Left kidney (tissue), 1 donor: ENCODE measurements at regions not wholly inside any gene's neighbourhood (a gene's known extent, or its start where the extent isn't known, plus 50 kb on each side); places are given as distances from the start of the nearest gene placed in this dataset.
A peak's percentile ranks its signal among the peaks of the same experiment; 100 is the strongest.
"Not testable (repeated sequence)": the region's sequence is repeated elsewhere in the genome, so short reads cannot be mapped to it uniquely, and the experiment has no call there.

ENCODE experiments used
- DNase-seq: peaks from one replicate; pipeline ENCODE4 v3.0.0-alpha.2; 2013

DNA sequence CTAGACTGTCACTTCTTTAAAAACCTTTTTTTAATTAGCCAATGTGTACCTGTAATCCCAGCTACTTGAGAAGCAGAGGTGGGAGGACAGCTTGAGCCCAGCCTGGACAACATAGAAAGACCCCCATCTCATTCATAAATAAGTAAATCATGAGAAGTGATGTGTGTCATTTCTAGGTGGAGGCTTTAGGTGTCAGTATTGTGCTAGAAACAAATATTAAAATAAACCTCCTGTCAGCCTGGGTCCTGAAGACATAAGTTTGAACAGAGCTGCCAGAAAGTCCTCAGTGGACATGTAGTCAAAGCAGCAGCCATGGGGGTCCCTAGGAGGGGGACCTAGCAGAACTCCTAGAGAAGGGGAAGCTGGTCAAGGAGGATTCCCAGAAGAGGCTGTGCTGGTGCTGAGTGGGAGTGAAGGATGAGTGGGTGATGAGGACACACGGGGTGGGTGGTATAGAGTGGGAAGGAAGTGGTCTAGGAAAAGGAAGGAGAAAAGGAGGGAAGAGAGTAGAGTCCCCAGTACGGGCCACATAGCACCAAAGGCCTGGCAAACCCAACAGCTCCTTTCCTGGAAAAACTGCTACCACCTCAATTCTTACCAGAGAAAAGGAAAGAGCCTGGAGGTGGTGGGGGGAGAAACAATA lies 316.6 kb upstream of the NCKAP5 start:
- DNase-seq = no peak

DNA sequence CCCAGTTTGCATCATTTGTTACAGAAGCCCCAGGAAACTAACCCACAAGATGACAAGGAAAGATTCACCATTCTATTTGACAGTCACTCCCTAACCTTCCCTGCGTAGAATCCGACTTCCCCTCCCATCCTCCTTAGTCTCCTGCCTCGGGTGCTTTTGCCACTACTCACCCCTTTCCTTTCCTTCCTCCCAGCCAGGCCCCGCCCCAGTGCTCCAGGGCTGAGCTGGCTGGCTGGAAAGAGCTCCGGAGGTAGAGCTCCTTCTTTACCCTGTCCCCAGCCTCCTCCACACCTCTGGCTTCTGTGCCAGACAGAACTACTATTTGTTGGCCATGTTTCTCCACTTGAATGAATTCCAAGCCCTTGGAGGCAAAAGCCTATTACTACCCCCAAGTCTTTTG lies 317.6 kb upstream of the NCKAP5 start:
- DNase-seq = no peak

DNA sequence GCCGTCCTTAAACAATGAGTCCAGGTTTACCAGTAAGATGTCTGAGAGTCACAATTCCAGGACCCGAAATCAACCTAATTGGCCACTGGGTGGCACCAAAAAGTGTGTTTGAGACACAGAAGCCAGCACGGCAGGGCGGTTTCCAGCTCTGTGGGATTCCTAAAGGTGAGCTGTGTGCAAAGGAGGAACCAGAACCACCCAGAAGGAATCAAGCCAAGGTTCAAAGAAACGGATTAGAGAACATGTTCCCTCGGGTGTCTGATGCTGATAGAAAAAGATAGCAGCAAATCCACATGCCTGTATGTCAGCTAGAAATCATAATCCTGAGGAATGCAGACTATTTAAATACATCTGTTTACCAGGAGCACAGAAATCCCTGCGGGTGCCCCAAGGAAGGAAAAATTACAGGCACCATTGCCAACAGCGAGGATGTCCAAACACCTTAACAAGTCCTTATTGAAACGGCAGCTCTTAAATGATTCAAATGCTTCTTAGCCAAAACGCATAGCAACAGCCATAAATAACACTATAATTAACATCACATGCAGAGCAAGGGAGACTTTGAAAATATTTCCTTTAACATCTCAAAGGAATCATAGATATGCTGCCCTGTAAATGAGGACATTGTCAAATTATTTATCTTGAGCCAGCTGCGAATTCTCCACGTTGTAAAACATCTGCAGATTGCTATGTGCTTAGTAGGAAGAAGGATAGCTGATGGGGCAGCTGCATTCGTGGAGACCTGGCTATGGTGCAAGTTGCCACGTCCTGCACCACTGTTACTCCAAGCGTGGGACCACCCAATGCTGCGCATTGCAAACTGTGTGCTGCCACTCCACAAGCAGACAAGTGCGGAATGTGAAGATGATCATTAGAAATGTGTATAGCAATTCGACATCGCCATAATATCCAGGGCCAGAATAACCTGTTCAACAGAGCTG lies 318.7 kb upstream of the NCKAP5 start:
- DNase-seq = peak; percentile 78

DNA sequence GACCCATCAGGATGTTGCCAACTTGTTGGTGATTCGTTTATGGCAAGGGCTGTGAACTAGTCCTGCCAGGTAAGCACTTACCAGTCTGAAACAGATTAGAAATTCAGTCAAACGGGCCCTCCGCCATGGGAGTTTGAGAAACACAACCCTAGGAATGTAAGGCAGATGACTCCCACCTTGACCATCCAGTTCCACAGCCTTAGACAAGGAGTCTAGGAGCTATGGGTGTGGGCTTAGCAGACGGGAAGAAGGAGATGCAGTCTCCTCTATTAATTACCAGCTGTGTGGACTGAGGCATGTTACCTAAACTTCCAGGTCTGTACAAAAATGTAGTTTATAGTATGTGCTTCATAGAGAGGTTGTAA lies 319.4 kb upstream of the NCKAP5 start:
- no peak for DNase-seq

DNA sequence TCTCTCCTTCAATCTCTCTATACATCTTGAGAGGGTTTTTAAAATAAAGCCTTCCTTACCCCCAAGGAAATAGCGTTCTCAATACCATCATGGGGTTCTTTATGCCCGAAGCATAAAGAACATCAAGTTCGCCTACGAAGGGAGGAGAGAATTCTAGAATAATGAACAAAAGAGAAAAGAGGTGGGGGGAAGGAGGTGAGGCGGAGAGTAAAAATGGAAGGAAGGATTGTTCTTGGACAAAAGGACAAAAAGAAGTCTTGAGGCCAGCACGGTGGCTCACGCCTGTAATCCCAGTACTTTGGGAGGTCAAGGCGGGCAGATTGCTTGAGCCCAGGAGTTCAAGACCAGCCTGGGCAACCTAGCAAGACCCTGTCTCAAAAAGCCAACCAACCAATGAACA lies 319.8 kb upstream of the NCKAP5 start:
- DNase-seq = no peak

DNA sequence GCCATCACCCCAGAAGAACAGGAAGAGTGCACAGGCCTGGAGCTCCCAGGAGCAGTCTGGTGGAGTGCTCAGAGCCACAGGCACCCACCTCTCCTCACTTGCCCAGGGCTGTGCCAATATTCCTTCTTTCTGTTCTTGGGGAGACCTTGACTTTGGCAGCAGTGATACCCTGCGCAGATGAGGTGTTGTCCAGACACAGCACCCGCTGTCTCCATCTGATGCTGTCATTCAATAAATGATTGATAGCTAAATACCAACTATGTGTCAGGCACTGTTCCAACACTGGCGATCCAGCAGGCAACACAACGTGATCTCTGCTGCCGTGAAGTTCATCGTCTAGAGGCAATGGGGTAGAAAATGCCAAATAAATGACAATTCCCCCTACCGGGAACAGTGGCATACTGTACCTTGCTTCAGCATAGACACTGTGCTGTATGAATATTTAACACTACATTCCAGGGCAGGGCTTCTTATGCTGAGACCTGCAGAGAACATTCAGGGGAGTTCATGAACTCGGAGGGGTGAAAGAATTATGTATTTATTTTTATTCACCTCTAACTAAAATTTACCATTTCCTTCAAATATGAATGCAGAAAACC lies 320.5 kb upstream of the NCKAP5 start:
- no peak for DNase-seq

DNA sequence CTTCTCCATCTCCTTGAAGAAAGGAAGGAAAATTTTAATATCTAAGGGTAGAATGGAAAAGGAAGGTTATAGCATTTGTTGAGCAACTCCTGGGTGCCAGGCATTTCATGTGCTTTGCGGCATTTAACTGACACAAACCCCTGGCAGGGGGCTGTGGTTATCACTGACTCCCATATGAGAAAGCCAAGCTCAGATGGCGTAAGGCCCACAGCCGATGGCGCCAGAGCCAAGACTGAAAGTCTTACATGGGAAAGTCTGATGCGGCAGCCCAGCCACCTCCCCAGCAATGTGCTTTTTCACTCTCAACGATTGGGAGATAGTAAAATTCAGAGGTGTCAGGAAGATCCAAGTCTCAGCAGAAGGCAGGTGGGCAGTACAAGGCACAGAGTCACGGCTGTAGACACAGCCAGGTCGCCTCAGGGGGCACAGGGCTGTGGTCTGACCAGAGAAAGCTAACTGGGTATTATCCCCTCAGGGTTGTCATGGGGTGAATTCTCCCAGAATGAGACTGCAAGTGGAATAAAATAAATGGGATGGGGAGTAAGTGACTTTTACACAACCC lies 324.2 kb upstream of the NCKAP5 start:
- DNase-seq = no peak

DNA sequence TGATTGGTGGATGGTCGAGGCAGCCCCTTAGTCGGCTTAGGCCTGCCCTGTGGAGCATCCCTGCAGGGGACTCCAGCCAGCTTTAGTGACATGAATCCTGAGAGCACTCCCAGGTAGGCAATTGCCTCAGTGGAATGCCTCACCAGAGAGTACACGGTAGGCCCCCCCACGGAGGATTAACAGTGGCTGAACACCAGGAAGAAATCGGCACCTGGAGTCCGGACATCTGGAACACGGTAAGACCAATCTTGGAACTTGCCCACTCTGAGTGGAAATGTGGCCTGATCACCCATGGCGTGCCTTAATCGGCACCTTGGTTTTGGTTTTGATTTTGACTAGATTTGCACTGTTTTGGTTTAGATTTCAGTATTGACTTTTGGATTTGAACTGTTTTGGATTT lies 326.2 kb upstream of the NCKAP5 start:
- no peak for DNase-seq

DNA sequence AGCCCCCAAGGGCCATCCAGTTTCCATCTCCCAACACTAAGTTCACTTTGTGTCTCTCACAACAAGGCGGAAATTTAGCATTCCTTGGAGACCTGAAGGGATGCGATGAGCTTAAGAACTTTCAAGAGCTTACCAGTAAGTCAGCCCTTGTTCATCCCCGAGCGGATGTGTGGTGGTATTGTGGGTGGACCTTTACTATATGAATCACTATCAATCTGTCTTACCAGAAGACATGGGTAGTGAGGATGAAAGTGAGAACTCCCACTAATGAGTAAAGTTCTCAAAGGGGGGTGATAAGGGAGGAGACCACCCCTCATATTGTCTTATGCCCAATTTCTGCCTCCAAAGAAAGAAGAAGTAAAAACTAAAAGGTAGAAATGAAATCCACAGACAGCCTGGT lies 329.6 kb upstream of the NCKAP5 start:
- not testable (repeated sequence) for DNase-seq

DNA sequence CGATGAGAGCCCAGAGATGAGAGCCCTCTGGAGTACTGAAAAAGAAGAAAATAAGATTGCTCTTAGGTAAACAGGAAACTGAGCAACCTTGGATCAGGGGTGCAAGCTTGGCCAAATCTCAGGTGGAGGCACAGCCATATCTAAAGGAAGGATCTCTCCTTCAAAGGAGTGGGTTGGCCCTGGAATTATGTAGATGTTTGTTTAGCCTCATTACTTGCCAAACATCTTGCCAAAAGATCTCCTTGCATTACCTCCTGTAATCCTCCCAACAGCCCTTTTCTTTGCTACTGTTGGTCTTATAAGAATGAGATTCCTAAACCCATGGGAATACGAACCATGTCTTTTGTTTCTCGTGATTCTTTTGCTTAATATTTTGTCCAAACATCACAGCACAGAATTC lies 332.6 kb upstream of the NCKAP5 start:
- DNase-seq = no peak

DNA sequence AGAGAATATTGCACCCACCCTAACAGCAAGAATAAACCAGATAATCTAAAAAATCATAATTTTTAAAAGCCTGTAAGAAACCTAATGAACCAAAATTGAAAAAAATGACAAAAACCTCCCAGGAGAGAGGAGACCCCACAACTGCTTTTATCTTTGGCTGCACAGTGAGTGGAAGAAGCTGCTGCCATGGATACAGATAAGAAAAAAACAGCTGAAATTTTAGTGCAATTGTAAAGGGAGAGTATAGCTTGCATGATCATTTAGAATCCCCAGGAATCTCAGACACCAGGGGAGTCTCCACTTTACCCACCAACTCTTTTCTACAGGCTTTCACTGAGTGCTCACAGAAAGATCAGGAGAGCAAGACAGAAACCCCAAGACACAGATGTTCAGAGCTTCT lies 338.1 kb upstream of the NCKAP5 start:
- DNase-seq = no peak

DNA sequence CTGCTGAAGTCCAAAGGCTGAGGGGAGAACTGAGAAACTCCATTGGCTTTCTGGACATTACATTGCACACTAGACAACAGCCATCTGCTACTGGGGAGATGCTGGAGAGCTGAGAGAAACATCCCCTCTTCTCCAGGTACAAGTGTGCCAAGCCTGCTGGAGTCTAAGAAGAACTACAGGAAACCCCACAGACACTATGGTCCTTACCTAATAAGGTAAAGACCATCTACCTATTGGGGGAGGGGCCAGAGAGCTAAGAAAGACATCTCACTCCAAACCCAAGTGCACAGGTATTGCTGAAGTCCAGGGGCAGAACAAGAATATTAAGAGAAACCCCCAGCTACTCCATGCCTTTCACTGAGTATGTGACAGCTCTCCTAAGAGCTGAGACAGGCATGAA lies 338.7 kb upstream of the NCKAP5 start:
- no peak for DNase-seq

DNA sequence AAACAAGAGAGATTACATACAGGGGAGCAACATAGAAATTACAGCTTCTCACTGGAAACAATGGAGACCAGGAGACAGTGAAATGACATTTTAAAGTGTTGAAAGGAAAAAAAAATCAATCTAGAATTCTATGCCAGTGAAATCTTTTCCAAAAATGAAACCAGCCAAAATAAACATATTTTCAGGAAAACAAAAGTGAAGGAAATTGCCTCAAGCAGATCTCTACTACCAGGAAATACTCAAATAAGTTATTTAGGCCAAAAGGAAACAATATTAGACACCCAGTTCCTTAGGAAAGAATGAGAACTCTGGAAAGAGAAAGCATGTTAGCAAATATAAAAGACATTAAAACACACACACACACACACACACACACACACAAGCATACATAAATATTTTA lies 339.9 kb upstream of the NCKAP5 start:
- DNase-seq = no peak

DNA sequence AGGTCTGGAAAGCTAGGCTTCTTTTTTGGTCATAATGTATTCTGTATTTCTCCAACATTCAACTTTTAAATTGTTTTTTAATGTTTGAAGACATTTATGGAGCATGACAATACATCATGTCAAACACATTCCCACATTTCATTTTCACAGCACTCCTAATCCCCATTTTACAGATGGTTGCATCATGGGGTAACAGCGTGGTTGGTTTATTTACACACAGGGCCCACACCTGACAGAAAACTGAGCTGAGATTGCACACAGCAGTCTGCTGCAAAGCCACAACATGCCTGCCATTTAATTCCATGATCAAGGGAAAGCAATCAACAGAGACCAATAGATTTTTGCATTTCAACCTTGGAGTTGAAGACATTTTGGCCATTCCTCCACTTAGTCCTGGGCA lies 335.7 kb upstream of the MGAT5 start:
- no peak for DNase-seq

DNA sequence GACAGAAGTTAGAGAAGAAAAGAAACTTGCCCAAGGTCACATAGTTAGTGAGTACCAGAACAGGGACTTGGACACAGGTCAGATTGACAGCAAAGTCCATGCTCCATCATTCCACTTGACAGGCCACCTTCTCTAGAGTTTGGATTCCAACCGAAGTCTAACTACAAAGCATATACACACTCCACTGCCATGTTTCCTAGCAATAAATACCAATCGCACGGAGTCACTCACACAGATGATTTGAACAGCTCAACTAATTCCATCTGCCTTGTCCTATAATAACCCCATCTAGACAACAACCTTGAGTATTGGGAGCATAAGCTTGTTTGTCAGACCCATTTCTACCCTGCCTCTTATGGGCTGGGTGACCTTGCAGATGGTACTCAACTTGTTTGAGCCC lies 334.6 kb upstream of the MGAT5 start:
- DNase-seq = no peak

DNA sequence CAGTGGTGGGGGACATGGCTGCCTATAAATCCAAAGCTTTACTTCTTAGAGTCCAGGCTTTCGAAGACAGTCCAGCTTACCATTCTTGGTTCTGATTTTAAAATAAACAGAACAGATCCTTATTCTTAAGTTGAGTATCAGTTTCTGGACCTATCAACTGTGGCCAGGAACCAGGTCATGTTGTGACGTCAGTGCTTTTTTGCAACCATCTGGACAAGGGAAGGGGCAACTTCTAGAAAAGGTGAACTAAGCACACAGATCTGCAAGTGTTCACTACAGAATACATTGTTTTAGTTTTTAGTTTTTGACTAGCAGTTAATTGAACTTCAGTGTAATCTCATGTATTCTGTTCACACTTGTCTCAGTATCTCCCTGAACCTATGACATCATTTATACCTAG lies 326.0 kb upstream of the MGAT5 start:
- no peak for DNase-seq

DNA sequence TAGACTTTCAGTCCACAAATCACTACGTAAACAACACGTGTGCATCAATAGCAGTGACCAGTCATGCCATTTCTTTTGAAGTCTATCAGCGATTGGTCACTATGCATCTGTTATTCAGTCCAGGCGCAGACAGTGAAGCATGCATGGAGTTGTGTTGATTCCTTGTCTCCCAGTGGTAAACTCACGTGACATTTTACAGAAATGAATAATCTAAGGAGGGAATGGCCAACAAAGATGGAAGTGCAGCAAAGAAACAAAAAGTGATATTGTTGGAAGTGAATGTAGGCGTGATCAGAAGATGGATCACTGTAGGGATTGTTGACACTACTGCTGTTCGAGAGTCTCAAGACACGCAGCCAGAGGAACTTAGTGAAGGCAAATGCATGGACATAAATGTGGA lies 317.8 kb upstream of the MGAT5 start:
- DNase-seq = no peak

DNA sequence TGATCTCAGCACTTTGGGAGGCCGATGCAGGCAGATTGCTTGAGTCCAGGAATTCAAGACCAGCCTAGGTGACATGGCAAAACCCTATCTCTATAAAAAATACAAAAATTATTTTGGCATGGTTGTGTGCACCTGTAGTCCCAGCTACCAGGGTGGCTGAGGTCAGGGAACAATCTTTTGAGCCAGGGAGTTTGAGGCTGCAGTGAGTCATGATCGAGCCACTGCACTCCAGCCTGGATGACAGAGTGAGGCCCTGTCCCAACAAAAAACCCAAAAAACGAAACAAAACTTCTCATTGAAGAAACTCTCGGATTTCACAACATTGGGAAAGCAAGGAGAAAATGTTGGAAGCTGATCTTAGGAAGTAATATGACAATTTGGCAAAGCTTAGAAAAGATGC lies 317.3 kb upstream of the MGAT5 start:
- DNase-seq = no peak

DNA sequence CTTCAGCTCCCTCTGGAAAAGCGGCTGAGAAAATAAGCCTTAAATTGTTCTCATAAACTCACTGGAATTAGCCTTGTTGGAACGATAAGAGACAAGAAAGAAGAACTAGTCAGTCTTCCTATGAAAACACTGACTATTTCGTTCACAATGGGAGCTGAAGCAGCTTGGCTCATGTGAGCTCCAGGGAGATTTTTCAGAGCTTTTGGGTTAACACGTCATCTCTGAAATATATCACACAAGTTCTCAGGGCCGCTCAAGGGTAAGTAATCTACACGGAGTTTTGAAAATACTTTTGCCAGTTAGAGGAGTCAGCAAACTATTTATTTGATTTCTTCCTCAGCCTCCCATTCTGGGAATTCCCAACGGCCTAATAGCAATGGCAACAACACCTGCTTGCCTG lies 316.2 kb upstream of the MGAT5 start:
- DNase-seq = no peak

DNA sequence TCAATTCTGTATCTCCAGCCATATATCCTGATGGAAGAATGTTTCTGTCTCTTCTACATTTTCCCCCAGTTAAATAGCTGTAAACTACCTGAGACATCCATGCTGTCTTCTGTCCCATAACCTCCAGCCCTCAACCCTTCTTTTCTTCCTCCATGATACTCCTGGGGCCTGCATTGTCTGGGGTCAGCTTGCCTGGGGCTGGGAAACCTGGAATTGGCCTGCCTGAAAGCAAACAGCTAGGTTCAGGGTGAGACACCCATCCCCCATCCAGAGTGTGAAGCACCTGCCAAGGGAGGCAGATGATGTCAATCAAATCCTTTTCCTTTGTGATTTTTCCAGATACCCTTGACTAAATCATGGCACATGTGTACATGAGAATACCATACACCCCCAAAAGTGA lies 313.7 kb upstream of the MGAT5 start:
- no peak for DNase-seq

DNA sequence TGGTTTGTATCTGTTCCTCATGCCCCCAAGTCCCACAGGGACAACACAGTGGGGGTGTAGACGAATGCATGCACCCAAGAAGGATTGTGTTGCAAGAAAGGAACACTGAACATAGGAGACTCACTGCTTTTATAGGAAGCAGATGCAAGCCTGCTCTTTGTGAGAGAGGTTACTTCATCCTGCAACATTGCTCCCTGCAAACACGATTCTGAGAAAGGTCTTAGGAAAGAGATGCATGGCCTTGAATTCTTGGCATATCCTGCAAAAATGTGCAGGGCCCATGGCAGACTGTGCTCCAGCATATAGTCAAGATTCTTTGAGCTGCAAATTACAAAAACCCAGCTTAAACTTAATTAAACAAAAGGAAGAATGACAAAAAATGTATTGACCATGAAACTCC lies 312.2 kb upstream of the MGAT5 start:
- DNase-seq = no peak

DNA sequence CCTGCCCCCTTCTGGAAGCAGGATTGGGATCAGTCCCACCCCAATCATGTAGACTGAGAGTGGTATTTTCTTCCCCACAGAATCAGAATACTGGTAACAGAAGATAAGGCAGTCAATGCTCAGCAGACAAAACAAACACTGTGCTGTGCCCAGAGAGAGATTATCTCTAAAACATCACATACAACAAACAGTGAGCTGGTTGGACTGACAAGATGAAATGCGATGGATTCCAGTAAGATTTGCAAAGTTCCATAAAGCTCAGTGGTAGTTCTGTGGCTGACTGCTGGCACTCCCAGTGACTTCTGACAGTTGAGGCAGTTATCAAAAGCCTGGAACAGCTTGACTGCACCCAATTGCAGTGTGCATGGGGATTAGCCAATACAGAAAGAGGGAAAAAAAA lies 311.5 kb upstream of the MGAT5 start:
- no peak for DNase-seq

DNA sequence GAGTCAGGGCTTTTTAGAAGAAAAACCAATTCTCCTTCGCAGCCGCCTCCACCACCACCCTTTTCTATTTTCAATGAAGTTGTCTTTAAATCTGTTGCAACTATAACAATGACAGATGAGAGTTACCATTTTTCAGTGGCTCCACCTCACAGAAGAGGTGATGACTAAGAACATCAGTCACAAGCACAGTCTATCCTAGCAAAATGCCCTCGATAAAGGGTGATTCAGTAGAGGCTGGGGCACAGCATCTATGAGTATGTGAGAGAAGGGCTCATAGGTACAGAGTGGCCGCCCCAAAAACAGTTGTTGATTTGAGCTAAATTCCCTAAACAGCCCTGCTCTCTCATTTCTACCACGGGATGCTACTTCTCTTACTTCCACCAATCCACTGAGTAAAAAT lies 310.8 kb upstream of the MGAT5 start:
- no peak for DNase-seq
